ENCODE measurements at regions not wholly inside any gene's neighbourhood (a gene's known extent, or its start where the extent isn't known, plus 50 kb on each side); places are given as distances from the start of the nearest gene placed in this dataset.

DNA sequence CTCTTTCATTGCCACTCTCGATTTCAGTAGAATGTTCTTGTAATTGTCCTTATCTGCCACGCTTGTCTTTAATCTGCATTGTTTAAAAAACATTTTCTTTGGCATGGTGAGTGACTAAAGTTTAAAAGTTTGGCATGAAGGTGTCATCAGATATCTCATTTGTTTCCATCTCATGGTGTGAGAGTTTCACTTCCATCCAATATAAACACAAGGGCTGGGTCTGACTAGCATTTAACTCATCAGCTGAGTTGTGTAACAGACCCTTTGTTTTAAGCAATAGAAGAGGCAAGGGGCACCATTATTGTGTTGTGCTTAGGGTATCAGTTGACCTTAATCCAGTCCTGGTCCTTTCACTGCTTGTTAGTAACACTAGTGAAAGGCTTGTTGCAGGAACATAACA is 49.9 kb upstream of the IL12A start:
- Histone ChIP-seq H3K4me3 (ENCODE audit: low read length) (no peak overlapping the region), H3K9me3 (ENCODE audit: low read length) (peaks cover 1% of the 10 kb centered on the region), H2AFZ (ENCODE audit: low read depth, low read length) (no peak overlapping the region), H3K36me3 (ENCODE audit: insufficient read depth, low read length) (no peaks in the 10 kb centered on the region), H3K27me3 (ENCODE audit: insufficient read depth, low read length) (no peaks in the 10 kb centered on the region), H3K4me1 (ENCODE audit: insufficient read depth, low read length) (no peaks in the 10 kb centered on the region)

Data from neuron (in vitro differentiated cells).